Omental fat pad (tissue), 3 donors: ENCODE measurements at regions not wholly inside any gene's neighbourhood (a gene's known extent, or its start where the extent isn't known, plus 50 kb on each side); places are given as distances from the start of the nearest gene placed in this dataset.

ENCODE experiments used
- ATAC-seq: fragments of 150-250 bp; one replicate; pipeline ENCODE4 v1.9.1; 2016; ENCODE audit warnings: mild to moderate bottlenecking, moderate library complexity; ENCODE audit not compliant: low FRiP score
- DNase-seq: peaks from one replicate; pipeline ENCODE4 v3.0.0-alpha.2; 2019; ENCODE audit warnings: low spot score
- TF ChIP-seq, protein P1 (sequence below), 3 donors: fragments of 450-650 bp; IDR thresholded peaks; one replicate each; pipeline ENCODE4 v1.5.1; 2016 to 2017; ENCODE audit warnings: antibody characterized with exemption in 3 of 3, mild to moderate bottlenecking in 3 of 3, moderate library complexity in 2 of 3

DNA sequence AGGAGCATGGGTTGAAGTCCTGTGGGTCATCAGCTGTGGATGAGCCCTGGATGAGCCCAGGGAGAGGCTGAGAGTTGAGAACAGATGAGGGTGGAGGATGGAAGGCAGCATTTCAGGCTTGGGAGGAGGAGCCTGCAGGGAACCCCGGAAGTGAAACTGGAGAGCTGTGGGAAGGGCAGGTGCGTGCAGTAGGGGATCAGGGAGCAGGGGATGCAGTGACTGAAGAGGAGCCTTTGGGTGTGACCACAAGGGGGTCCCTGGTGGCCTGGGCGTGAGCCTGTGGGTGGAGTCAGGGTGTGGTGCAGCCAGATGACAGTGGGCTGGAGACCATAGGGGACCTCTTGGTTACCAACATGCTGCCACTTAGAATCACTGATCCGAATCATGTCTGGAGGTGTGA is 115.5 kb downstream of the PAPOLA start:
- DNase-seq (no peak), ATAC-seq (no peak)
- TF ChIP-seq, protein P1, sequence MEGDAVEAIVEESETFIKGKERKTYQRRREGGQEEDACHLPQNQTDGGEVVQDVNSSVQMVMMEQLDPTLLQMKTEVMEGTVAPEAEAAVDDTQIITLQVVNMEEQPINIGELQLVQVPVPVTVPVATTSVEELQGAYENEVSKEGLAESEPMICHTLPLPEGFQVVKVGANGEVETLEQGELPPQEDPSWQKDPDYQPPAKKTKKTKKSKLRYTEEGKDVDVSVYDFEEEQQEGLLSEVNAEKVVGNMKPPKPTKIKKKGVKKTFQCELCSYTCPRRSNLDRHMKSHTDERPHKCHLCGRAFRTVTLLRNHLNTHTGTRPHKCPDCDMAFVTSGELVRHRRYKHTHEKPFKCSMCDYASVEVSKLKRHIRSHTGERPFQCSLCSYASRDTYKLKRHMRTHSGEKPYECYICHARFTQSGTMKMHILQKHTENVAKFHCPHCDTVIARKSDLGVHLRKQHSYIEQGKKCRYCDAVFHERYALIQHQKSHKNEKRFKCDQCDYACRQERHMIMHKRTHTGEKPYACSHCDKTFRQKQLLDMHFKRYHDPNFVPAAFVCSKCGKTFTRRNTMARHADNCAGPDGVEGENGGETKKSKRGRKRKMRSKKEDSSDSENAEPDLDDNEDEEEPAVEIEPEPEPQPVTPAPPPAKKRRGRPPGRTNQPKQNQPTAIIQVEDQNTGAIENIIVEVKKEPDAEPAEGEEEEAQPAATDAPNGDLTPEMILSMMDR (IDR thresholded peaks at IDR 0.05) = no peak

DNA sequence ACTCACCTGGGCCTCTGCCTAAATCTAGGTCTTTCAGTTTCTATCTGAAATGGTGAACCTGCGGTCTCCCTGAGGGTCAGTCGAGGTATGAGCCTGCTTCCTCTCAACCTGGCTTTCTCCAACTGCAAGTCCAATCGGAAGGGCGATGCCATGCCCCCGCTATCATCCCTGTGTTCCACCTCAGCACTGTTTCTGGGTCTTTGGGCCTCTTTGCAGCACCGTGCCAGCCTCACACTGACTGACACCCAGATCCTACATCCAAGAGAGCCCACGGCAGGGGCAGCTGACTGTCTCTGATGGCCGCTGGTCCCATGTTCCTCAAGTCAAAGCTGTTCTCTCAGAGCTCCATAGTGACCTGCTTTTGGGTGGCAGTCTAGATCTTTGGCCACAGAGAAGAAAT is 120.7 kb downstream of the PAPOLA start:
- no peak for ATAC-seq
- TF ChIP-seq, protein P1 (IDR thresholded peaks at IDR 0.05) = no peak
- no peak for DNase-seq

DNA sequence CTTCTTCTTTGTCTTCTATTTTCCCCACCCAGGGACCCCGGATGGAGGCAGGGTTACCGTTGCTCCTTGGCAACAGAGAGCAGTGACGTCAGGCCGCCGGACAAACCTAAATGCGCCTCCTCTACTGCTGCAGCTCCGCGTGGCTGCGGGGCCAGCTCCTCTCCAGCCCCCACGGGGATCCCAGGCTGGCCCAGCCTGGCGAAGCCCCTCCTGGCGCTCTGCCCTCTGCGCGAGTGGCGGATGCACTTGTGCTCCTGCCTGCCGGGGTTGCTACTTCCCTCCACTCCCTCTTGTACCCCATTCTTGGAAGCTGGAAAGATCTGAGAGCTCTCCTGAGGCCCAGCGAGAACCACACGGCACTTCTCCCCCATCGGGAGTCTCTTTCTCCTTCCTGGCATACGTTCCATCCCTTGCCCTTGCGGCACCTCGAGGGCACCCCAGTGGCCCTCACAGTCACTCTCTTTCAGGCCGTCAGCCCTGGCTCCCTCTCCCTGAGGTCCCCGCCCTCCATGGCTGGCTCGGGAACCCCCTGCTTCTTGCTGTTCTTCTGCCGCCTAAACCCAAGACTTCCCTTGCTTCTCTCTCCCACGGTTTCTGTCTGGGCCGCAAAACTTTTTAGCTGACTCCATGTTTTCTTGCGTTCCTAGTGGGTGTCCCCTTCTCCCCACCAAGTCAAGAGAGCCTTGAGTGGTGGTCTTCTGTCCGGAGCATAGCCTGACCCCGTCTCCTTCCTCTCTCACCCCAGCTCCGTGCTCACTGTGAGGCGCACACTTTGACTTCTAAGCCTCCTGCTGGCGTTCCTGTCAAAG is 121.7 kb downstream of the PAPOLA start:
- no peak for DNase-seq
- no peak for ATAC-seq
- TF ChIP-seq, protein P1 (IDR thresholded peaks at IDR 0.05) = no peak

DNA sequence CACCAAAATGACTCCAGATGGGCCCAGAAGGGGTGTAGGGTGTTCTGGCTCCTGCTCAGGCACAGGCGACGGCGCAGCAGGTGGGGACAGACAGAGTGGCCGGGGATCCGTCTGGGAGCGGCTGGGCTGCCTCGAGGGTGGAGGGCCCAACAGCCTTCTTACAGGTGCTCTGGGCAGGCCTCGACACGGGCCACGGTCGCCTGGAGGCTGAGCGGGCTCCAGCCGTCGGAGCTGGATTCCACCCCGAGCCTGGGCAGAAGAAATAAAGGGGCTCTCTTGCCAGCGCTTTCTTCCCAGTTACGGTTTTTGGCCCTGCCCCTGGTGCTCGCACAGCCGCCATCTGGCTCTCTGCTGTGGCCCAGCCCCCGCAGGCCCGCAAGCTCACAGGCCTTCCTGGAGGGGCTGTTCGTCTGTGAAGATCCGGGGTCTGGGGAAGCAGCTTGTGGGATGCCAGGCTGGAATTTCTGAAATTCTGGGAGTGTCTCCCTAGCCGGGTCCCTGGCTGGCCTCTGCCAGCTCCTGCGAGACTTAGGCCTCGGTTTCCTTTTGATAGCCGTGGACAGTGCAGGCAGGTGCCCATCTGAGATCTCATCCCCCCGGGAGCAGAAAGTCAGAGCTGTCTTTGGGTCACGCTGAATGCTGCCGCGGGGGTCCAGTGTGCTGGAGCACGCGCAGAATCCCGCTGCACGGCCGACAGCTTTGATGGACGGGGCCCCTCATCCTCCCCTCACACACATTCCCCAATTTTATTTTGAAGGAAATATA is 122.7 kb downstream of the PAPOLA start:
- no peak for ATAC-seq
- no peak for DNase-seq
- TF ChIP-seq, protein P1 (IDR thresholded peaks at IDR 0.05) = no peak

DNA sequence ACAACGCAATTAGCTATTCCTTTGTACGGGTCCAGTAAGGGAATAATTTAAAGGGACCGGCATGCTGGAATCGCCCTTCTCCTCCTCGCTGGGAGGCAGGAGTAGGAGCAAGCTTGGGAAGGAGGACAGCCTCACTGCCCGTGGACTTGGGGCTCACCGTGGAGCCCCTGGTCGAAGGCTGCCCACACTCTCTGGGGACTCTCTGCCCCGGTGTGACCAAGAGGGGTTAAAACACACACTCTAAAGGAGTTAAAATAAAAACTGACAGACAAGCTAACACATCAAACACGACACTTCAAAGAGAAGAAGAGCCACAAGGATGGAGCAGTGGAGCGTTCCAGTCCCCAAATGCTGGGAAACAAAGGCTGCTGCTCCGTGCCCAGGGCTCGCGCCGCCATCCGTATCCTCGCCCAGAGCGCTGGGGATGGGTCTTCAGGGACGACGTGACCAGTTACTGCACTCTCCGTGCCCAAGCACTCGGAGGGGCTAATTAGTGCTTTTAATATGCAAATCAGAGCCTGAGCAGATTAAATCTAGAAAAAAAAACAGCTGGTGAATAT is 123.3 kb downstream of the PAPOLA start:
- no peak for ATAC-seq
- TF ChIP-seq, protein P1 (IDR thresholded peaks at IDR 0.05) = no peak

DNA sequence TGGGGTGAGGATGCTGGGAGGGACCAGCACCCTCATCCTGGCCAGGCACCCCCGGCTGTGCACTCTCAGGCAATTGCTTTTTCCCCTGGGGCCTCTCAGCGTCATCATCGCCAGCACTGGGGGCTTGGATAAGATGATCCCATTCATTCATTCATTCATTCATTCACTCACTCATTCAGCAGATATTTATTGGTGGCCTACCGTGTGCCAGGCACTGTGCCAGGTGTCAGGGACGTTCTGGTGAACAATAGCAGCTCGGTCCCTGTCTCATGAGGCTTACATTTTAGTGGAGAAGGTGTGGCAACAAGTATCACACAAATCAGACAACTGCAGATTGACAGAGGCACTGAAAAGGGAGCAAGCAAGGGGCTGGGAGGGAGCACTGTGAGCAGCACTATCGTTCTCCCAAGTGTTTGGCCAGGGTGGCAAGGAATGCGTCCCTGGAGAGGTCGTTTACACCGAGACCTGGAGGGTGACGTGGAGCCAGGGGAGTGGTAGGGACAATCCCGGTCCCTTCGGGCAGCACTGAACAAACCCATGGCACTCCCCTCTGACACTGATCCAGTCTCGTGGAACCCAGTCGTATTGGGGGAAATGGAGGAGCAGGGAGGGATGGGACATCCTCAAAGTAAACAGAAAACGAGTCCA is 124.1 kb downstream of the PAPOLA start:
- DNase-seq (no peak), ATAC-seq (no peak)
- TF ChIP-seq, protein P1 (IDR thresholded peaks at IDR 0.05) = no peak

More for the DNA sequence above, 123.3 kb downstream of the PAPOLA start:
- DNase-seq = no peak
